ENCODE measurements at regions not wholly inside any gene's neighbourhood (a gene's known extent, or its start where the extent isn't known, plus 50 kb on each side); places are given as distances from the start of the nearest gene placed in this dataset.

DNA sequence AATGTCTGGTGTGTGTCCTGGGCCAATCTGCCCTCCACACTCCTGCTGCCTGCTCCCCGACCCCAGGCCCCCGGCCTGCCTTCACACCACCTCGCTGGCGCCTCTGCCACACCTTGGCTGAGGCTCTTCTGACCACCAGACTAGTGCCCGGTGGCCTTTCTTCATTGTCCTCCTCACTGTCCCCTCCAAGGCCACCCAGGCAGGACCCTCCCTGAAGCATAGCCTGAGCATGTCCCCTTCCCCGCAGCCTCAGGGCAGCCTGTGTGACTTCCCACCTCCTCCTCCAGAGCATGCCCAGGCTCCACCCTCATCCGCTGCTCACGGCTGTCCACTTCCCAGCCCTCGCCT, 154.6 kb downstream of the OLFM1 start:
- TF ChIP-seq, protein P1, sequence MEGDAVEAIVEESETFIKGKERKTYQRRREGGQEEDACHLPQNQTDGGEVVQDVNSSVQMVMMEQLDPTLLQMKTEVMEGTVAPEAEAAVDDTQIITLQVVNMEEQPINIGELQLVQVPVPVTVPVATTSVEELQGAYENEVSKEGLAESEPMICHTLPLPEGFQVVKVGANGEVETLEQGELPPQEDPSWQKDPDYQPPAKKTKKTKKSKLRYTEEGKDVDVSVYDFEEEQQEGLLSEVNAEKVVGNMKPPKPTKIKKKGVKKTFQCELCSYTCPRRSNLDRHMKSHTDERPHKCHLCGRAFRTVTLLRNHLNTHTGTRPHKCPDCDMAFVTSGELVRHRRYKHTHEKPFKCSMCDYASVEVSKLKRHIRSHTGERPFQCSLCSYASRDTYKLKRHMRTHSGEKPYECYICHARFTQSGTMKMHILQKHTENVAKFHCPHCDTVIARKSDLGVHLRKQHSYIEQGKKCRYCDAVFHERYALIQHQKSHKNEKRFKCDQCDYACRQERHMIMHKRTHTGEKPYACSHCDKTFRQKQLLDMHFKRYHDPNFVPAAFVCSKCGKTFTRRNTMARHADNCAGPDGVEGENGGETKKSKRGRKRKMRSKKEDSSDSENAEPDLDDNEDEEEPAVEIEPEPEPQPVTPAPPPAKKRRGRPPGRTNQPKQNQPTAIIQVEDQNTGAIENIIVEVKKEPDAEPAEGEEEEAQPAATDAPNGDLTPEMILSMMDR (IDR thresholded peaks at IDR 0.05) = no peak
- no peak for TF ChIP-seq POLR2A (IDR thresholded peaks at IDR 0.05)
- no peak for TF ChIP-seq POLR2AphosphoS5 (IDR thresholded peaks at IDR 0.05; ENCODE audit: insufficient read depth in 1 of 2, low read depth in 1 of 2)
- Histone ChIP-seq H3K4me3 (no peak overlapping the region), H3K9me3 (no peaks in the 10 kb centered on the region), H3K27me3 (no peaks in the 10 kb centered on the region), H3K27ac (peak overlapping the region; percentile 28), H3K4me1 (no peaks in the 10 kb centered on the region), H3K36me3 (no peaks in the 10 kb centered on the region)
- DNase-seq (ENCODE audit: extremely low spot score in 2 of 2) = no peak
- intact Hi-C loops (cut with DNase I) = no loop called here

DNA sequence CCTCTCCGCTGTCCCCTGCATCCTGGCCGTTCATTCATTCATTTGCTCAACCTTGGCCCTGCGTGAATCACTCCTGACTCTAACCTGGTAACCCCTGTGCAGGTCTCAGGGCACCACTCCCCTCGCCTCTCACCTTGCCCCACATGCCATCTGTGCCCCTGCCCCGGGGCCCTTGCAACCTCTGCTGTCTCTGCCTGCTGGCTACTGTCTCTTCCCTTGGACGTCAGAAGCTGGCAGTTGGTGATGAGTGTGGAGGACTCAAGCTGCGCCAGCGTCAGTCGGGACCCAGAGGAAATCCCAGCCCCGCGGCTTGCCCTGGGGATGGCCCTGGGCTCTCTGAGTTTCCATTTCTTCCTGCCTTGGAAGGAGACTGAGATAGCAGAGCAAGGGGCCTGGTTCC, 154.9 kb downstream of the OLFM1 start:
- intact Hi-C loops (cut with DNase I) = no loop called here
- TF ChIP-seq, protein P1 (IDR thresholded peaks at IDR 0.05) = no peak
- no peak for TF ChIP-seq POLR2AphosphoS5 (IDR thresholded peaks at IDR 0.05; ENCODE audit: insufficient read depth in 1 of 2, low read depth in 1 of 2)
- TF ChIP-seq POLR2A (IDR thresholded peaks at IDR 0.05) = no peak
- Histone ChIP-seq H3K27ac (no peak overlapping the region), H3K4me3 (no peak overlapping the region), H3K27me3 (no peaks in the 10 kb centered on the region), H3K4me1 (no peaks in the 10 kb centered on the region), H3K9me3 (no peaks in the 10 kb centered on the region), H3K36me3 (no peaks in the 10 kb centered on the region)
- no peak for DNase-seq (ENCODE audit: extremely low spot score in 2 of 2)

DNA sequence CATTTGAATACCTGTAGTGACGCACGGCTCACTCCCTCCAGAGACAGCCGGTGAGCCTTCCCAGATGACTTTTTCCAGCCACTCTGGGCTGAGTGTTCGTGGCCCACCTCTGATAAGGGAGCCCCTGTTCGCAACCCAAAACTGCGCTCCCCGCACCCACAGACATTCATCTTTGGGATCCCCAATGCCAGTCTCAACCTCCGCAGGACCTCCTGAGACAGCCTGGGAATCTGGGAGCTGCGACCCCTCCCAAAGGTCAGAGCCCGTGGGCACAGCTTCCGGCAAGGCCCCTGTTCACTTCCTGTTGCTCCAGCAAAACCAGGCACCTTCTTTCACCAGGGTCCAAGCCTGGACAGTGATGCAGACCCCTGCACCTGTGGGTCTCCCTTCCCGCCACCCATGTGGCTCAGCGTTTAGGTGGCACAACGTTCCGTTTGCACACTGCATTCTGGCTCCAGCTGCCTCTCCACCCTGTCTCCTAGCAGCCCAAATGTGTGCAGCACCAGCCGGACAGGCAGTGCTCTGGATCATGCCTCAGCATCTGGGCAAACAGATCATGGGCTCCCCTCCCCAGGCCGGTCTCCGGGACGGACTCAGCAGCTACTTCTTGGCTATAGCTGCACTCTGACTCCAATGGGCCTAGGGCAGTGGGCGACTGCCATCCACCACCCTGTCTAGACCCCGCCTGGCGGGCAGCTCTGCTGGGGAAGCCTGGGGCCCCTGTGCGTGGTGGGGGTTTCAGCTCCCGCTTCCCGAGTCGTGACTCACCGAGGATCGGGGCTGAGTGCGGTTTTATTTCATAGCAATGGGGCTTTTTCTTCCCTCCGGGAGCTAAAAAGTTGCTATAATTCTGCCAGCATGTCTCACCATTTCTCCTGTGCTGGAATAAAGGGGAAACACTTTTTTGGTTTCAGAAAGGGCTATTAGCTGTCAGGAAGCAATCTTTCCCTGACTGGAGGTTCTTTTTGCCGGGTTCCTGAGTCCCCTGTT, 156.0 kb downstream of the OLFM1 start:
- TF ChIP-seq POLR2AphosphoS5 (IDR thresholded peaks at IDR 0.05; ENCODE audit: insufficient read depth in 1 of 2, low read depth in 1 of 2) (no peak), POLR2A (IDR thresholded peaks at IDR 0.05) (no peak)
- TF ChIP-seq, protein P1 (IDR thresholded peaks at IDR 0.05) = no peak
- no peaks in the 10 kb centered on the region for H3K9me3 ChIP-seq
- intact Hi-C loops (cut with DNase I) = no loop called here
- no peaks in the 10 kb centered on the region for H3K36me3 ChIP-seq
- H3K4me1 ChIP-seq = no peaks in the 10 kb centered on the region
- no peak overlapping the region for H3K27ac ChIP-seq
- DNase-seq (ENCODE audit: extremely low spot score in 2 of 2) = no peak
- no peak overlapping the region for H3K4me3 ChIP-seq
- no peaks in the 10 kb centered on the region for H3K27me3 ChIP-seq

DNA sequence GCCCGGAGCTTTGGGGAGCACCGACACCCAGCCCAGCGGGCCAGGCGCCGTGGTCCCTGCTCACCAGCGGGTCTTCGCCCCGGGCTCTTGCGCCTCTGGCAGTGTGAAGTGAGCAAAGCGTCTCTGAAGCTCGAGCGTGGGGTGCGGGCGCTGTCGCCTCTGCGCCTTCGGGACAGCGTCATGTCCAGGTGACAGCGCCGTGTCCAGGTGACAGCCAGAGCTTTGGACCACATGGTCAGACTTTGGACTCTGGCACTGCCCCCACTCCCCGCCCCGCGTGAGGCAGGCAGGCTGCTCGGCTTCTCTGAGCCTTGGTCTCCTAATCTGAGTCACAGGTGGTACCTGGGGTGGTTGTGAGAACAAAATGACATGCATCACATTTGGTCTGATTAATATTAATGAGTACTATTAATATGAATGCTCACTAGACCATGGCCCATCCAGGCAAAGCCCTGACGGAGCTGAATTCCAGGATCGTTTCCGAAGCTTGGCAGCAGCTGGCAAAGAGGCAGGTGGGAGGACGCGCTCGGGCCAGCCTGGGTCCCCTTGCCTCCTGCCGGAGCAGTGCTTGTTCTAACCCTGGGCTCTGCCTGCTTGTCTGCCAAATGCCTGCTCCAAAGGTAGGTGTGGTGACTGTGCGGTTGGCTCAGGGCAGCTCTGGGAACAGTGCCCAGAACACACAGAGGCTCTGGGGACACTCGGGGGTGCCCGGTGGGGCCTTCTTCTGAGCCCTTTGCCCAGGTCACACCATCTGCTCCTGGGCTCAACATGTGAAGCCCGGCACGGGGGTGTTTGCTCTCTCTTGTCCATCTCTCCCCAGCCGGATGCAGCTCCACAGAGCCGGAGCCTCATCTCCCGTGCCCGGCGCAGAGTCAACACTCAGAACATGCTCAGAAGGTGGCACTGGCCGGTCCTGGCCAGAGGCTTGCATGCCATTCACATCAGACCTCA, 157.1 kb downstream of the OLFM1 start:
- Histone ChIP-seq H3K4me3 (no peak overlapping the region), H3K27ac (no peak overlapping the region), H3K36me3 (no peaks in the 10 kb centered on the region), H3K9me3 (no peaks in the 10 kb centered on the region), H3K4me1 (no peaks in the 10 kb centered on the region), H3K27me3 (no peaks in the 10 kb centered on the region)
- TF ChIP-seq POLR2AphosphoS5 (IDR thresholded peaks at IDR 0.05; ENCODE audit: insufficient read depth in 1 of 2, low read depth in 1 of 2) = no peak
- no peak for TF ChIP-seq POLR2A (IDR thresholded peaks at IDR 0.05)
- TF ChIP-seq, protein P1 (IDR thresholded peaks at IDR 0.05) = no peak
- intact Hi-C loops (cut with DNase I) = no loop called here
- DNase-seq (ENCODE audit: extremely low spot score in 2 of 2) = no peak

Measured in vagina (tissue), 2 donors.